CD4-positive, alpha-beta T cell (primary cell): ENCODE measurements at regions not wholly inside any gene's neighbourhood (a gene's known extent, or its start where the extent isn't known, plus 50 kb on each side); places are given as distances from the start of the nearest gene placed in this dataset.

ENCODE experiments used
- ATAC-seq: fragments of 200-7000 bp; cut with Tn5 transposase; one replicate; pipeline ENCODE4 v1.10.0; 2022; ENCODE audit warnings: mild to moderate bottlenecking; ENCODE audit not compliant: poor library complexity
- CTCF ChIA-PET: fragments of 350-600 bp; sonication (Branson Sonifier 250); formaldehyde crosslinking; loops from one replicate; lab custom pipeline; 2021; ENCODE audit warnings: antibody characterized with exemption, inconsistent platforms; lab: Charles Lee
- POLR2A ChIA-PET: fragments of 350-600 bp; sonication (Branson Sonifier 250); formaldehyde crosslinking; loops from one replicate; lab custom pipeline; 2021; ENCODE audit warnings: antibody characterized with exemption, inconsistent platforms; lab: Charles Lee
- DNase-seq, 14 experiments: peaks; one replicate each; pipeline ENCODE4 v3.0.0-alpha.2; 2013 to 2020; ENCODE audit warnings: mixed read lengths in 2 of 14
- H3K27ac ChIP-seq, 2 donors: one replicate each; pipeline versions ENCODE4 v1.5.1 to v1.7.0; 2013; ENCODE audit warnings: low read length in 2 of 2, low read depth in 1 of 2, mild to moderate bottlenecking in 1 of 2
- H3K27me3 ChIP-seq, 2 experiments: 1 replicate in 1 of 2; 2 replicates in 1 of 2; pipeline versions ENCODE4 v1.6.1 to v1.7.0; 2013; ENCODE audit warnings: low read length in 2 of 2, control low read depth in 1 of 2, mild to moderate bottlenecking in 1 of 2, moderate library complexity in 1 of 2; ENCODE audit not compliant: insufficient read depth in 2 of 2, control insufficient read depth in 1 of 2
- H3K36me3 ChIP-seq: one replicate; pipeline ENCODE4 v1.6.1; 2013; ENCODE audit warnings: low read length, control low read depth; ENCODE audit not compliant: insufficient read depth
- H3K4me1 ChIP-seq: one replicate; pipeline ENCODE4 v1.6.1; 2013; ENCODE audit warnings: low read length, control low read depth; ENCODE audit not compliant: insufficient read depth
- H3K4me3 ChIP-seq: one replicate; pipeline ENCODE4 v1.5.1; 2013; ENCODE audit warnings: mild to moderate bottlenecking, low read length, moderate library complexity
- H3K9me3 ChIP-seq, 2 experiments: 1 replicate in 1 of 2; 2 replicates in 1 of 2; pipeline versions ENCODE4 v1.6.1 to v1.7.0; 2013; ENCODE audit warnings: low read length in 2 of 2, mild to moderate bottlenecking in 2 of 2, control low read depth in 1 of 2, moderate library complexity in 1 of 2; ENCODE audit not compliant: control insufficient read depth in 1 of 2, insufficient read depth in 1 of 2
- H3K27ac Mint-ChIP-seq: one replicate; pipeline ENCODE4 v1.8.0; 2020; ENCODE audit warnings: mixed read lengths
- H3K27me3 Mint-ChIP-seq: one replicate; pipeline ENCODE4 v1.8.0; 2021; ENCODE audit warnings: mixed read lengths
- H3K36me3 Mint-ChIP-seq: one replicate; pipeline ENCODE4 v1.8.0; 2021; ENCODE audit warnings: low read depth, mixed read lengths
- H3K4me1 Mint-ChIP-seq: one replicate; pipeline ENCODE4 v1.8.0; 2021; ENCODE audit warnings: low read depth, mixed read lengths
- H3K4me3 Mint-ChIP-seq: one replicate; pipeline ENCODE4 v1.8.0; 2020; ENCODE audit warnings: mild to moderate bottlenecking, mixed read lengths
- H3K9me3 Mint-ChIP-seq: one replicate; pipeline ENCODE4 v1.8.0; 2020; ENCODE audit warnings: mixed read lengths
- intact Hi-C, 2 experiments: fragments of 100-400 bp; cut with DNase I in 1 of 2; cut with micrococcal nuclease in 1 of 2; formaldehyde crosslinking; loops; one replicate each; pipeline versions ENCODE4 v1.15.1 to v1.9.0; 2023 to 2025; cut with DNase I, micrococcal nuclease
- TF ChIP-seq, protein P1 (sequence below): fragments of 200-600 bp; IDR thresholded peaks from one replicate; pipeline ENCODE4 v1.8.0; 2022; ENCODE audit warnings: antibody characterized with exemption, mild to moderate bottlenecking

DNA sequence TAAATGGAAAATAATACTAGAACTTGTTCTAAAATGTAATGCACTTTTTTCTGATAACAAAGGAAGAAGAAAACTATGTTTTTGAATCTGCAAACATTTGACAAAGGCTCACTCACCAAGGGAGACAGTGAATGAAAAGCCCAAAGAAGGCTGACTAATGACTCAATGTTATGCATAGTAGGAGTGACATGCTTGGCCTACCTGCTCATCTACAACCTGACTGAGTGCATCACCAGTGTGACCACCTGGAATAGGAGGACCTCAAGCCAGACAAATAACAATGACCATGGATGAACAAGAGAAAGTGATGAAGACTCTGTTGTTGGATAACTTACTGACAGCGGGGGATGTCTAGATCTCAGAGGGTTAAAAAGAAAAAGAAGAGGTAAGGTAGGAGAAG, 157.2 kb downstream of the SIM1 start:
- Mint-ChIP-seq H3K27me3 (no peaks in the 10 kb centered on the region), H3K36me3 (no peaks in the 10 kb centered on the region), H3K4me3 (no peak overlapping the region), H3K9me3 (no peaks in the 10 kb centered on the region), H3K4me1 (no peaks in the 10 kb centered on the region), H3K27ac (no peak overlapping the region)
- no peak overlapping the region for H3K27ac ChIP-seq
- DNase-seq = no peak
- TF ChIP-seq, protein P1, sequence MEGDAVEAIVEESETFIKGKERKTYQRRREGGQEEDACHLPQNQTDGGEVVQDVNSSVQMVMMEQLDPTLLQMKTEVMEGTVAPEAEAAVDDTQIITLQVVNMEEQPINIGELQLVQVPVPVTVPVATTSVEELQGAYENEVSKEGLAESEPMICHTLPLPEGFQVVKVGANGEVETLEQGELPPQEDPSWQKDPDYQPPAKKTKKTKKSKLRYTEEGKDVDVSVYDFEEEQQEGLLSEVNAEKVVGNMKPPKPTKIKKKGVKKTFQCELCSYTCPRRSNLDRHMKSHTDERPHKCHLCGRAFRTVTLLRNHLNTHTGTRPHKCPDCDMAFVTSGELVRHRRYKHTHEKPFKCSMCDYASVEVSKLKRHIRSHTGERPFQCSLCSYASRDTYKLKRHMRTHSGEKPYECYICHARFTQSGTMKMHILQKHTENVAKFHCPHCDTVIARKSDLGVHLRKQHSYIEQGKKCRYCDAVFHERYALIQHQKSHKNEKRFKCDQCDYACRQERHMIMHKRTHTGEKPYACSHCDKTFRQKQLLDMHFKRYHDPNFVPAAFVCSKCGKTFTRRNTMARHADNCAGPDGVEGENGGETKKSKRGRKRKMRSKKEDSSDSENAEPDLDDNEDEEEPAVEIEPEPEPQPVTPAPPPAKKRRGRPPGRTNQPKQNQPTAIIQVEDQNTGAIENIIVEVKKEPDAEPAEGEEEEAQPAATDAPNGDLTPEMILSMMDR = no peak
- H3K9me3 ChIP-seq = no peaks in the 10 kb centered on the region
- no peaks in the 10 kb centered on the region for H3K27me3 ChIP-seq
- ATAC-seq = no peak
- H3K4me3 ChIP-seq = no peak overlapping the region
- ChIA-PET CTCF (no interaction called here), POLR2A (no interaction called here)
- H3K36me3 ChIP-seq = no peaks in the 10 kb centered on the region
- intact Hi-C loops = no loop called here
- no peaks in the 10 kb centered on the region for H3K4me1 ChIP-seq

DNA sequence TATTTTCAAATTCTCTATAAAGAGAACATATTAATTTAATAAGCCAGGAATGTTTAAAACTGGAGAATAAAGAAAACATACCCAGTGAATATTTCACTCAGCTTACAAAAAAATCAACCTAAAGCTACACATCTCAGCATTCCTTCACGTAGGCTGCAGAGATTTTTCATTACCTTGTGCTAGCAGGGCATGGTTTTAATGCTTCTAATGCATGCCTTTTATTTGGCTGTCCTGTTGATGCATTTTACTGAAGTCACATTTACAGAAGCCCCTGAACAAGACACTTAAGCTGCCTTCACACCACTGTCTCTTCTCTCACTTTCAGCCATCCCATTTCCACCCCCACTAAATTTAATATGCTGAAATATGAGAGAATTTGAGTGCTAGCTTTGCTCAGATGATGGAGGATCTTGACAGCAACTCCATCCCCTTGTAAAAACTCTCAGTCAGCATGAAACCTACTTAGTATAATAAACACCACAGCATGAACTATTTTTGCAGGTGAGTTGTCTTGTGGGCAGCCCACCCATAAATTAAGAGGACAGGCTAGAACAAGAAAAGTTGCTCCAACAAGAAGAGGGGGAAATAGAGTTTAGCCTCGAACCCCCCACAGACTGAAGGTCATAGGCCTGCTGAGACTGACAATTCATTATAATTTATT, 159.4 kb downstream of the SIM1 start:
- H3K27ac Mint-ChIP-seq = no peak overlapping the region
- CTCF ChIA-PET = no interaction called here
- Histone ChIP-seq H3K36me3 (no peaks in the 10 kb centered on the region), H3K27me3 (no peaks in the 10 kb centered on the region), H3K9me3 (no peaks in the 10 kb centered on the region), H3K4me3 (no peak overlapping the region), H3K27ac (no peak overlapping the region), H3K4me1 (no peaks in the 10 kb centered on the region)
- ATAC-seq (no peak), DNase-seq (no peak)
- H3K4me1 Mint-ChIP-seq = no peaks in the 10 kb centered on the region
- H3K27me3 Mint-ChIP-seq = peaks cover under 1% of the 10 kb centered on the region
- POLR2A ChIA-PET = no interaction called here
- TF ChIP-seq, protein P1 = no peak
- H3K9me3 Mint-ChIP-seq = no peaks in the 10 kb centered on the region
- H3K36me3 Mint-ChIP-seq = no peaks in the 10 kb centered on the region
- H3K4me3 Mint-ChIP-seq = no peak overlapping the region
- intact Hi-C loops = no loop called here

DNA sequence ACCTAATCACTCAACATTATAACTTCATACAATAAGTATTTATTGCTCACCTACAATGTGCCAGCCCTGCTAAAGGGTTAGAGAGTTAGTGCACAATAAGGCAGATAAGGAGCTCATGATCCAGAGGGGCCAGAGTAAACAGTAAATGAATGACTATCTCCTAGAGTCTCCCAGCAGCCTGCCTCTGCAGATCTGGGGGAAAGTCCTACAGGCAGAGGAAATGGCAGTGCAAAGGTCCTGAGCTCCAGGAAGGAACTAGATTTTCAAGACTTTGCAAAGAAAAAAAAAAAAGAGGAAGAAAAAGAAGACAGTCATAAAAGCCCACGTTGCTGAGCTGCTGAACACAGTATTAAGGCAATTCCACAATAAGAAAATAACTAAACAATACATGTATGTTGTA, 160.1 kb downstream of the SIM1 start:
- Mint-ChIP-seq H3K36me3 (no peaks in the 10 kb centered on the region), H3K4me3 (no peak overlapping the region), H3K4me1 (no peaks in the 10 kb centered on the region), H3K27me3 (peaks cover 8% of the 10 kb centered on the region), H3K27ac (no peak overlapping the region), H3K9me3 (no peaks in the 10 kb centered on the region)
- ATAC-seq (no peak), DNase-seq (no peak)
- CTCF ChIA-PET = no interaction called here
- H3K36me3 ChIP-seq = no peaks in the 10 kb centered on the region
- H3K27me3 ChIP-seq = no peaks in the 10 kb centered on the region
- POLR2A ChIA-PET = interaction anchor here (0.6 kb wide), 1 partner anchor 324 kb away, joined by 3 read pairs; no protein-coding TSS in a partner anchor
- no peak overlapping the region for H3K4me3 ChIP-seq
- intact Hi-C loops = no loop called here
- no peaks in the 10 kb centered on the region for H3K4me1 ChIP-seq
- TF ChIP-seq, protein P1 = no peak
- H3K9me3 ChIP-seq = no peaks in the 10 kb centered on the region
- no peak overlapping the region for H3K27ac ChIP-seq
